Panc1 (cell line): ENCODE measurements at regions not wholly inside any gene's neighbourhood (a gene's known extent, or its start where the extent isn't known, plus 50 kb on each side); places are given as distances from the start of the nearest gene placed in this dataset.

Experiments
- CTCF ChIP-seq: fragments of 450-650 bp; IDR thresholded peaks from 2 replicates; pipeline ENCODE4 v1.5.1; 2017; ENCODE audit warnings: mild to moderate bottlenecking
- POLR2AphosphoS5 ChIP-seq: IDR thresholded peaks from 2 replicates; pipeline ENCODE4 v1.6.1; 2012; ENCODE audit warnings: mild to moderate bottlenecking, low read depth, low read length, moderate library complexity
- REST ChIP-seq, 2 experiments: IDR thresholded peaks; 2 replicates each; pipeline ENCODE4 v1.6.1; 2011 to 2012; ENCODE audit warnings: low read depth in 2 of 2, control low read depth in 1 of 2, low read length in 1 of 2, mild to moderate bottlenecking in 1 of 2, moderate library complexity in 1 of 2; ENCODE audit not compliant: insufficient read depth in 1 of 2

GRCh38 chr4:14047840-14048239 lies 420.3 kb upstream of the BOD1L1 start:
- no peak for TF ChIP-seq CTCF
- TF ChIP-seq REST (IDR thresholded peaks at IDR 0.05; ENCODE audit: insufficient read depth in 1 of 2, low read depth in 2 of 2, low read length in 1 of 2) = no peak
- no peak for TF ChIP-seq POLR2AphosphoS5
